GM23338 (cell line): ENCODE measurements at regions not wholly inside any gene's neighbourhood (a gene's known extent, or its start where the extent isn't known, plus 50 kb on each side); places are given as distances from the start of the nearest gene placed in this dataset.

Experiments
- ATAC-seq: fragments of 200-7000 bp; cut with Tn5 transposase; 3 replicates; pipeline ENCODE4 v1.9.1; 2020
- DNase-seq: peaks from one replicate; pipeline ENCODE4 v3.0.0-alpha.2; 2015; ENCODE audit warnings: low spot score
- H2AFZ ChIP-seq: fragments of 200-600 bp; sonication (generic); 2 replicates; pipeline ENCODE4 v1.8.0; 2016; ENCODE audit warnings: antibody characterized with exemption, mild to moderate bottlenecking, moderate library complexity
- H3F3A ChIP-seq: fragments of 200-600 bp; sonication (generic); replicated peaks from 2 replicates; pipeline ENCODE4 v1.8.0; 2017; ENCODE audit warnings: antibody characterized with exemption, mixed run types, low read depth
- H3K27ac ChIP-seq: fragments of 200-600 bp; sonication (generic); 2 replicates; pipeline ENCODE4 v1.6.1; 2016; ENCODE audit warnings: low read depth
- H3K27me3 ChIP-seq: fragments of 200-600 bp; sonication (generic); 2 replicates; pipeline ENCODE4 v1.8.0; 2016; ENCODE audit warnings: mild to moderate bottlenecking, mixed run types, moderate library complexity; ENCODE audit not compliant: insufficient read depth
- H3K36me3 ChIP-seq: fragments of 200-600 bp; sonication (generic); 2 replicates; pipeline ENCODE4 v1.8.0; 2016; ENCODE audit warnings: mild to moderate bottlenecking; ENCODE audit not compliant: insufficient read depth
- H3K4me1 ChIP-seq: fragments of 200-600 bp; sonication (generic); 2 replicates; pipeline ENCODE4 v1.8.0; 2016; ENCODE audit warnings: mild to moderate bottlenecking, moderate library complexity; ENCODE audit not compliant: insufficient read depth
- H3K4me2 ChIP-seq: fragments of 200-600 bp; sonication (generic); 2 replicates; pipeline ENCODE4 v1.7.1; 2017; ENCODE audit warnings: mixed run types
- H3K4me3 ChIP-seq: fragments of 200-600 bp; sonication (generic); 2 replicates; pipeline ENCODE4 v1.6.1; 2016; ENCODE audit warnings: mixed run types
- H3K79me2 ChIP-seq: fragments of 200-600 bp; sonication (generic); replicated peaks from 2 replicates; pipeline ENCODE4 v1.8.0; 2017; ENCODE audit warnings: mild to moderate bottlenecking; ENCODE audit not compliant: insufficient read depth
- H3K9me2 ChIP-seq: fragments of 200-600 bp; sonication (generic); 2 replicates; pipeline ENCODE4 v1.8.0; 2017; ENCODE audit not compliant: insufficient read depth
- H4K20me1 ChIP-seq: fragments of 200-600 bp; sonication (generic); replicated peaks from 2 replicates; pipeline ENCODE4 v1.8.0; 2017; ENCODE audit warnings: mild to moderate bottlenecking; ENCODE audit not compliant: insufficient read depth
- H3K27ac Mint-ChIP-seq: 2 replicates; pipeline ENCODE4 v1.8.0; 2020; ENCODE audit warnings: inconsistent platforms, mild to moderate bottlenecking, moderate library complexity, mixed read lengths
- H3K27me3 Mint-ChIP-seq: 3 replicates; pipeline ENCODE4 v1.8.0; 2022; ENCODE audit warnings: low read depth, mild to moderate bottlenecking, moderate library complexity, mixed read lengths, inconsistent platforms; ENCODE audit not compliant: insufficient read depth, poor library complexity
- H3K36me3 Mint-ChIP-seq: 3 replicates; pipeline ENCODE4 v1.8.0; 2021; ENCODE audit warnings: low read depth, mild to moderate bottlenecking, inconsistent platforms, moderate library complexity, mixed read lengths
- H3K4me1 Mint-ChIP-seq: 3 replicates; pipeline ENCODE4 v1.8.0; 2020; ENCODE audit warnings: mild to moderate bottlenecking, inconsistent platforms, mixed read lengths
- H3K4me3 Mint-ChIP-seq: 3 replicates; pipeline ENCODE4 v1.8.0; 2021; ENCODE audit warnings: moderate library complexity, mild to moderate bottlenecking, inconsistent platforms, mixed read lengths
- H3K9me3 Mint-ChIP-seq: 3 replicates; pipeline ENCODE4 v1.8.0; 2020; ENCODE audit warnings: moderate library complexity, mild to moderate bottlenecking, inconsistent platforms, mixed read lengths
- CREB1 ChIP-seq: fragments of 250-450 bp; sonication (Bioruptor Pico); IDR thresholded peaks from 2 replicates; pipeline ENCODE4 v1.5.0; 2020; ENCODE audit warnings: low read depth, mild to moderate bottlenecking, moderate library complexity
- EZH2 ChIP-seq: fragments of 200-600 bp; sonication (generic); IDR thresholded peaks from one replicate; pipeline ENCODE4 v1.8.0; 2017; ENCODE audit warnings: antibody characterized with exemption, mild to moderate bottlenecking, low read depth; ENCODE audit not compliant: unreplicated experiment
- EZH2phosphoT487 ChIP-seq: fragments of 200-600 bp; sonication (generic); IDR thresholded peaks from one replicate; pipeline ENCODE4 v1.8.1; 2018; ENCODE audit warnings: antibody characterized with exemption; ENCODE audit not compliant: unreplicated experiment
- JUNB ChIP-seq: IDR thresholded peaks from one replicate; pipeline ENCODE4 v1.6.1; 2016; ENCODE audit warnings: antibody characterized with exemption; ENCODE audit not compliant: unreplicated experiment
- NANOG ChIP-seq: IDR thresholded peaks from 2 replicates; pipeline ENCODE4 v1.6.1; 2016; ENCODE audit warnings: antibody characterized with exemption, borderline replicate concordance
- POLR2AphosphoS5 ChIP-seq: IDR thresholded peaks from 2 replicates; pipeline ENCODE4 v1.6.1; 2016; ENCODE audit warnings: antibody characterized with exemption, low read depth
- STAT1 ChIP-seq: IDR thresholded peaks from one replicate; pipeline ENCODE4 v1.6.1; 2016; ENCODE audit warnings: antibody characterized with exemption; ENCODE audit not compliant: unreplicated experiment
- ZNF114 ChIP-seq: fragments of 250-450 bp; sonication (Bioruptor Pico); IDR thresholded peaks from 2 replicates; pipeline ENCODE4 v1.5.0; 2020; ENCODE audit warnings: mild to moderate bottlenecking, moderate library complexity
- TF ChIP-seq, protein P1 (sequence below): IDR thresholded peaks from 2 replicates; pipeline ENCODE4 v1.6.1; 2016; ENCODE audit warnings: antibody characterized with exemption
- TF ChIP-seq, protein P2 (sequence below): IDR thresholded peaks from one replicate; pipeline ENCODE4 v1.6.1; 2018; ENCODE audit warnings: antibody characterized with exemption; ENCODE audit not compliant: unreplicated experiment
- TF ChIP-seq, protein P3 (sequence below), 2 experiments: fragments of 200-600 bp in 1 of 2; sonication (generic) in 1 of 2; conservative IDR thresholded peaks; 2 replicates each; pipeline versions ENCODE4 v1.5.1 to v1.6.1; 2016 to 2017; ENCODE audit warnings: antibody characterized with exemption in 2 of 2, low read depth in 2 of 2, mild to moderate bottlenecking in 2 of 2, moderate library complexity in 1 of 2
- TF ChIP-seq, protein P4 (sequence below): fragments of 250-450 bp; sonication (Bioruptor Pico); IDR thresholded peaks from 2 replicates; pipeline ENCODE4 v1.5.0; 2020; ENCODE audit warnings: mild to moderate bottlenecking, moderate library complexity

DNA sequence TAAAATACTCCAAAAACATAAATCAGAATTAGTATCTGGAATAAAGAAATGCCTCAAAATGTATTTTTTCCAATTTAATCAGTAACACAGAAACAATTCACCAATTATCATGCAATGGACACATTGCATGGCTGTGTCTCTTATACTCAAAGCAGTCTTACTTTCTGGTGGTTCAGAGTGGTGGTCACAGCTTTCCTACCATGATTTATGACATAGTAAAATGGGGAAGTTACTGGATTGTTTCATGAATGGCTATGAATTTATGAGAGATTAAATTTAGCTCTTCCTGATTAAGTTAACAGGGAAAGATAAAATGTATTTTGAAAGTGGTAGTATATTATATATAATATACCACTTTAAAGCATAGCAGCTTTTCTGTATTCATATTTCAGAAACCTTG is 331.5 kb upstream of the MAP3K7 start (continued):
- TF ChIP-seq, protein P1, sequence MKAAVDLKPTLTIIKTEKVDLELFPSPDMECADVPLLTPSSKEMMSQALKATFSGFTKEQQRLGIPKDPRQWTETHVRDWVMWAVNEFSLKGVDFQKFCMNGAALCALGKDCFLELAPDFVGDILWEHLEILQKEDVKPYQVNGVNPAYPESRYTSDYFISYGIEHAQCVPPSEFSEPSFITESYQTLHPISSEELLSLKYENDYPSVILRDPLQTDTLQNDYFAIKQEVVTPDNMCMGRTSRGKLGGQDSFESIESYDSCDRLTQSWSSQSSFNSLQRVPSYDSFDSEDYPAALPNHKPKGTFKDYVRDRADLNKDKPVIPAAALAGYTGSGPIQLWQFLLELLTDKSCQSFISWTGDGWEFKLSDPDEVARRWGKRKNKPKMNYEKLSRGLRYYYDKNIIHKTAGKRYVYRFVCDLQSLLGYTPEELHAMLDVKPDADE: no peak

DNA sequence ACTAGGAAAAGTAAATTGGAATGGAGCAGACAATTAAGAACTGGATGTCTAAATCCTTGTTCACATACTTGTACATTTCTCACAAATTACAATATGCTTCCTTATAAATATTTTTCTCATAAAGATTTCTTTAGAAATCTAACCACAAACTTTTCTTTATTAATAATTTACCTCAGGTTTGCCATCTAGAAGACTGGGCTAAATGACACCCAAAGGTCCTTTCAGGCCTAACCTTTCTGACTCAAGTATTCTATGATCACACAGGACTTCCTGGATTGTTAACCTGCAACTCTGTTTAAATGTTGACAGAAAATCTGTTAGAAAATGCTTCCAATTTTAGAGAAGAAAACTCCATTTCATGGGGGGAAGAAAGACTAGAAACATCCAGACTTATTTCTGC is 330.5 kb upstream of the MAP3K7 start:
- no peak overlapping the region for H3K27ac Mint-ChIP-seq
- DNase-seq: no peak
- ATAC-seq: no peak
- no peak overlapping the region for H3K4me2 ChIP-seq
- H3K4me1 Mint-ChIP-seq: peaks cover 4% of the 10 kb centered on the region; the same call in 2 of the 3 replicates
- H3K4me3 Mint-ChIP-seq: no peak overlapping the region
- H3K27ac ChIP-seq: no peak overlapping the region
- H3K27me3 Mint-ChIP-seq: no peaks in the 10 kb centered on the region
- H4K20me1 ChIP-seq: no peaks in the 10 kb centered on the region
- peaks cover 4% of the 10 kb centered on the region; the same call in 1 of the 2 replicates for H3K9me2 ChIP-seq
- H3K27me3 ChIP-seq: no peaks in the 10 kb centered on the region
- no peaks in the 10 kb centered on the region for H3K79me2 ChIP-seq
- H3K4me3 ChIP-seq: no peak overlapping the region
- H3K36me3 ChIP-seq: peaks cover 13% of the 10 kb centered on the region; the same call in 1 of the 2 replicates
- H3K9me3 Mint-ChIP-seq: peaks cover 27% of the 10 kb centered on the region
- H2AFZ ChIP-seq: no peak overlapping the region
- H3F3A ChIP-seq: no peaks in the 10 kb centered on the region
- peaks cover 23% of the 10 kb centered on the region for H3K36me3 Mint-ChIP-seq
- H3K4me1 ChIP-seq: no peaks in the 10 kb centered on the region
- TF ChIP-seq NANOG (no peak), POLR2AphosphoS5 (no peak), EZH2 (no peak), JUNB (no peak), ZNF114 (no peak), STAT1 (no peak), EZH2phosphoT487 (no peak), CREB1 (CRISPR knock-in tag) (no peak)
- TF ChIP-seq, protein P2, sequence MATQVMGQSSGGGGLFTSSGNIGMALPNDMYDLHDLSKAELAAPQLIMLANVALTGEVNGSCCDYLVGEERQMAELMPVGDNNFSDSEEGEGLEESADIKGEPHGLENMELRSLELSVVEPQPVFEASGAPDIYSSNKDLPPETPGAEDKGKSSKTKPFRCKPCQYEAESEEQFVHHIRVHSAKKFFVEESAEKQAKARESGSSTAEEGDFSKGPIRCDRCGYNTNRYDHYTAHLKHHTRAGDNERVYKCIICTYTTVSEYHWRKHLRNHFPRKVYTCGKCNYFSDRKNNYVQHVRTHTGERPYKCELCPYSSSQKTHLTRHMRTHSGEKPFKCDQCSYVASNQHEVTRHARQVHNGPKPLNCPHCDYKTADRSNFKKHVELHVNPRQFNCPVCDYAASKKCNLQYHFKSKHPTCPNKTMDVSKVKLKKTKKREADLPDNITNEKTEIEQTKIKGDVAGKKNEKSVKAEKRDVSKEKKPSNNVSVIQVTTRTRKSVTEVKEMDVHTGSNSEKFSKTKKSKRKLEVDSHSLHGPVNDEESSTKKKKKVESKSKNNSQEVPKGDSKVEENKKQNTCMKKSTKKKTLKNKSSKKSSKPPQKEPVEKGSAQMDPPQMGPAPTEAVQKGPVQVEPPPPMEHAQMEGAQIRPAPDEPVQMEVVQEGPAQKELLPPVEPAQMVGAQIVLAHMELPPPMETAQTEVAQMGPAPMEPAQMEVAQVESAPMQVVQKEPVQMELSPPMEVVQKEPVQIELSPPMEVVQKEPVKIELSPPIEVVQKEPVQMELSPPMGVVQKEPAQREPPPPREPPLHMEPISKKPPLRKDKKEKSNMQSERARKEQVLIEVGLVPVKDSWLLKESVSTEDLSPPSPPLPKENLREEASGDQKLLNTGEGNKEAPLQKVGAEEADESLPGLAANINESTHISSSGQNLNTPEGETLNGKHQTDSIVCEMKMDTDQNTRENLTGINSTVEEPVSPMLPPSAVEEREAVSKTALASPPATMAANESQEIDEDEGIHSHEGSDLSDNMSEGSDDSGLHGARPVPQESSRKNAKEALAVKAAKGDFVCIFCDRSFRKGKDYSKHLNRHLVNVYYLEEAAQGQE: no peak
- TF ChIP-seq, protein P3, sequence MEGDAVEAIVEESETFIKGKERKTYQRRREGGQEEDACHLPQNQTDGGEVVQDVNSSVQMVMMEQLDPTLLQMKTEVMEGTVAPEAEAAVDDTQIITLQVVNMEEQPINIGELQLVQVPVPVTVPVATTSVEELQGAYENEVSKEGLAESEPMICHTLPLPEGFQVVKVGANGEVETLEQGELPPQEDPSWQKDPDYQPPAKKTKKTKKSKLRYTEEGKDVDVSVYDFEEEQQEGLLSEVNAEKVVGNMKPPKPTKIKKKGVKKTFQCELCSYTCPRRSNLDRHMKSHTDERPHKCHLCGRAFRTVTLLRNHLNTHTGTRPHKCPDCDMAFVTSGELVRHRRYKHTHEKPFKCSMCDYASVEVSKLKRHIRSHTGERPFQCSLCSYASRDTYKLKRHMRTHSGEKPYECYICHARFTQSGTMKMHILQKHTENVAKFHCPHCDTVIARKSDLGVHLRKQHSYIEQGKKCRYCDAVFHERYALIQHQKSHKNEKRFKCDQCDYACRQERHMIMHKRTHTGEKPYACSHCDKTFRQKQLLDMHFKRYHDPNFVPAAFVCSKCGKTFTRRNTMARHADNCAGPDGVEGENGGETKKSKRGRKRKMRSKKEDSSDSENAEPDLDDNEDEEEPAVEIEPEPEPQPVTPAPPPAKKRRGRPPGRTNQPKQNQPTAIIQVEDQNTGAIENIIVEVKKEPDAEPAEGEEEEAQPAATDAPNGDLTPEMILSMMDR (conservative IDR thresholded peaks at IDR 0.05; ENCODE audit: low read depth in 2 of 2): no peak
- TF ChIP-seq, protein P4, sequence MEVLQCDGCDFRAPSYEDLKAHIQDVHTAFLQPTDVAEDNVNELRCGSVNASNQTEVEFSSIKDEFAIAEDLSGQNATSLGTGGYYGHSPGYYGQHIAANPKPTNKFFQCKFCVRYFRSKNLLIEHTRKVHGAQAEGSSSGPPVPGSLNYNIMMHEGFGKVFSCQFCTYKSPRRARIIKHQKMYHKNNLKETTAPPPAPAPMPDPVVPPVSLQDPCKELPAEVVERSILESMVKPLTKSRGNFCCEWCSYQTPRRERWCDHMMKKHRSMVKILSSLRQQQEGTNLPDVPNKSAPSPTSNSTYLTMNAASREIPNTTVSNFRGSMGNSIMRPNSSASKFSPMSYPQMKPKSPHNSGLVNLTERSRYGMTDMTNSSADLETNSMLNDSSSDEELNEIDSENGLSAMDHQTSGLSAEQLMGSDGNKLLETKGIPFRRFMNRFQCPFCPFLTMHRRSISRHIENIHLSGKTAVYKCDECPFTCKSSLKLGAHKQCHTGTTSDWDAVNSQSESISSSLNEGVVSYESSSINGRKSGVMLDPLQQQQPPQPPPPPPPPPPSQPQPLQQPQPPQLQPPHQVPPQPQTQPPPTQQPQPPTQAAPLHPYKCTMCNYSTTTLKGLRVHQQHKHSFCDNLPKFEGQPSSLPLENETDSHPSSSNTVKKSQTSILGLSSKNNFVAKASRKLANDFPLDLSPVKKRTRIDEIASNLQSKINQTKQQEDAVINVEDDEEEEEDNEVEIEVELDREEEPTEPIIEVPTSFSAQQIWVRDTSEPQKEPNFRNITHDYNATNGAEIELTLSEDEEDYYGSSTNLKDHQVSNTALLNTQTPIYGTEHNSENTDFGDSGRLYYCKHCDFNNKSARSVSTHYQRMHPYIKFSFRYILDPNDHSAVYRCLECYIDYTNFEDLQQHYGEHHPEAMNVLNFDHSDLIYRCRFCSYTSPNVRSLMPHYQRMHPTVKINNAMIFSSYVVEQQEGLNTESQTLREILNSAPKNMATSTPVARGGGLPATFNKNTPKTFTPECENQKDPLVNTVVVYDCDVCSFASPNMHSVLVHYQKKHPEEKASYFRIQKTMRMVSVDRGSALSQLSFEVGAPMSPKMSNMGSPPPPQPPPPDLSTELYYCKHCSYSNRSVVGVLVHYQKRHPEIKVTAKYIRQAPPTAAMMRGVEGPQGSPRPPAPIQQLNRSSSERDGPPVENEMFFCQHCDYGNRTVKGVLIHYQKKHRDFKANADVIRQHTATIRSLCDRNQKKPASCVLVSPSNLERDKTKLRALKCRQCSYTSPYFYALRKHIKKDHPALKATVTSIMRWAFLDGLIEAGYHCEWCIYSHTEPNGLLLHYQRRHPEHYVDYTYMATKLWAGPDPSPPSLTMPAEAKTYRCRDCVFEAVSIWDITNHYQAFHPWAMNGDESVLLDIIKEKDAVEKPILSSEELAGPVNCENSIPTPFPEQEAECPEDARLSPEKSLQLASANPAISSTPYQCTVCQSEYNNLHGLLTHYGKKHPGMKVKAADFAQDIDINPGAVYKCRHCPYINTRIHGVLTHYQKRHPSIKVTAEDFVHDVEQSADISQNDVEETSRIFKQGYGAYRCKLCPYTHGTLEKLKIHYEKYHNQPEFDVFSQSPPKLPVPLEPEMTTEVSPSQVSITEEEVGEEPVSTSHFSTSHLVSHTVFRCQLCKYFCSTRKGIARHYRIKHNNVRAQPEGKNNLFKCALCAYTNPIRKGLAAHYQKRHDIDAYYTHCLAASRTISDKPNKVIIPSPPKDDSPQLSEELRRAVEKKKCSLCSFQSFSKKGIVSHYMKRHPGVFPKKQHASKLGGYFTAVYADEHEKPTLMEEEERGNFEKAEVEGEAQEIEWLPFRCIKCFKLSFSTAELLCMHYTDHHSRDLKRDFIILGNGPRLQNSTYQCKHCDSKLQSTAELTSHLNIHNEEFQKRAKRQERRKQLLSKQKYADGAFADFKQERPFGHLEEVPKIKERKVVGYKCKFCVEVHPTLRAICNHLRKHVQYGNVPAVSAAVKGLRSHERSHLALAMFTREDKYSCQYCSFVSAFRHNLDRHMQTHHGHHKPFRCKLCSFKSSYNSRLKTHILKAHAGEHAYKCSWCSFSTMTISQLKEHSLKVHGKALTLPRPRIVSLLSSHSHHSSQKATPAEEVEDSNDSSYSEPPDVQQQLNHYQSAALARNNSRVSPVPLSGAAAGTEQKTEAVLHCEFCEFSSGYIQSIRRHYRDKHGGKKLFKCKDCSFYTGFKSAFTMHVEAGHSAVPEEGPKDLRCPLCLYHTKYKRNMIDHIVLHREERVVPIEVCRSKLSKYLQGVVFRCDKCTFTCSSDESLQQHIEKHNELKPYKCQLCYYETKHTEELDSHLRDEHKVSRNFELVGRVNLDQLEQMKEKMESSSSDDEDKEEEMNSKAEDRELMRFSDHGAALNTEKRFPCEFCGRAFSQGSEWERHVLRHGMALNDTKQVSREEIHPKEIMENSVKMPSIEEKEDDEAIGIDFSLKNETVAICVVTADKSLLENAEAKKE (CRISPR knock-in tag): no peak
- TF ChIP-seq, protein P1: no peak
